Right cardiac atrium (tissue), 5 donors: ENCODE measurements at regions not wholly inside any gene's neighbourhood (a gene's known extent, or its start where the extent isn't known, plus 50 kb on each side); places are given as distances from the start of the nearest gene placed in this dataset.
A peak's percentile ranks its signal among the peaks of the same experiment; 100 is the strongest.

Source experiments
- ATAC-seq, 2 donors: fragments of 200-7000 bp; cut with Tn5 transposase; one replicate each; pipeline versions ENCODE4 v1.8.0 to v1.9.1; 2020; ENCODE audit warnings: moderate library complexity in 2 of 2, mild to moderate bottlenecking in 1 of 2
- DNase-seq, 3 donors: peaks; one replicate each; pipeline ENCODE4 v3.0.0-alpha.2; 2020
- H3K27ac ChIP-seq: one replicate; pipeline ENCODE4 v1.5.1; 2013; ENCODE audit warnings: mild to moderate bottlenecking, low read length, control low read depth, moderate library complexity
- H3K27me3 ChIP-seq: one replicate; pipeline ENCODE4 v1.6.1; 2013; ENCODE audit not compliant: control insufficient read depth, insufficient read depth
- H3K4me1 ChIP-seq: one replicate; pipeline ENCODE4 v1.6.1; 2013; ENCODE audit warnings: low read length; ENCODE audit not compliant: control insufficient read depth, insufficient read depth
- H3K4me3 ChIP-seq: one replicate; pipeline ENCODE4 v1.5.1; 2013; ENCODE audit warnings: low read length, control low read depth
- H3K9me3 ChIP-seq: one replicate; pipeline ENCODE4 v1.6.1; 2013; ENCODE audit warnings: low read length; ENCODE audit not compliant: control insufficient read depth
- WGBS: extraction: QIAGEN DNeasy Blood & Tissue Kit; methylation state at CpG from one replicate; pipeline ENCODE4 v1.1.7; 2013; 5-methylcytosine and 5-hydroxymethylcytosine counted together
- intact Hi-C, 4 donors: fragments of 100-400 bp; cut with DNase I; formaldehyde crosslinking; loops; one replicate each; pipeline versions ENCODE4 v1.11.0 to v1.14.0; 2022 to 2023
- donor health status: healthy with polysubstance abuse.
- donor health status: DM: no; HTN: yes; CAD: no.
- donor health status: DM: no; HTN: no; CAD: no.
- donor health status: DM: no; HTN: yes; CAD: no; lungs with severe emphysema.
- donor health status: DM: yes; HTN: yes; CAD: no.

DNA sequence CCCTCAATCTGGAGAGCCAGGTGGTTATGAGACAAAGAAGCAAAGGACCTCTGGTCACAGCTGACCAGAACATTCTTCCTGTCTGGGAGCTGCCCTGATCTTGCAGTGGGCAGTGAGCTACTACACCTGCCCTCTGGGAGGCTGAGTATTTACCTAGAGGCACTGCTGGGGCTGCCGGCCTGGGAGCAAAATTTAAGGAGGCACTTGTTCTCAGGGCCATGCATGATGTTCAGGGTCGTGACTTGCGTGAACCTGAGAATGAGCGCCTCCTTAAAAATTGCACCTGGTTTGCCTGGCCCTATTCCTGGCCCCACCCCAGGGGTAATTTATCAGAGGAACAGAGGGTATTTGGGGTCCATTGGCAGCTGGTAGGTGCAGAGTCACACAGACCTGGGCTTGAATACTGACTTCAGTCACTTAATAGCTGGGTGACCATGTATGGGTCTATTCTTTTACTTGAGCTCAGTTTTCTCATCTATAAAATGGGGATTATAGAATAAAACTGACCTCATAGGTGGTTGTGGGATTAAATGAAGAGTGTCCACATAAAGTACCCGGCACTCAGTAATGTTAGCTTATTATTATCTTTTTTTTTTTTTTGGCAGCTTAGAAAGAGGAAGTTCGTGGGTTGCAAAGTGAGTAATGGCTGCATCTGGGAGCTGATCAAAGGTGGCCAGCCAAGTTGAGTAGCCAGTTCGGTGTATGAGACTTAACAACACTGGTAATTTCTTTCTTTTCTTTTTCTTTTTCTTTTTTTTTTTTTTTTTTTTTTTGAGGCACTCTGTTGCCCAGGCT is 107.4 kb upstream of the MED13L start:
- DNase-seq (no peak), ATAC-seq (no peak)
- Histone ChIP-seq H3K27me3 (no peaks in the 10 kb centered on the region), H3K4me3 (no peak overlapping the region), H3K27ac (no peak overlapping the region), H3K4me1 (peaks cover 2% of the 10 kb centered on the region), H3K9me3 (no peaks in the 10 kb centered on the region)
- intact Hi-C loops, result no loop called here
- WGBS, result 65% methylated on average over 7 of the region's 7 CpGs

GRCh38 chr12:116385486-116386217 is 108.2 kb upstream of the MED13L start:
- H3K4me1 ChIP-seq, result peaks cover 2% of the 10 kb centered on the region
- H3K27me3 ChIP-seq, result no peaks in the 10 kb centered on the region
- no peak overlapping the region for H3K27ac ChIP-seq
- no peak for ATAC-seq
- peaks cover under 1% of the 10 kb centered on the region for H3K9me3 ChIP-seq
- no peak for DNase-seq
- no peak overlapping the region for H3K4me3 ChIP-seq
- WGBS, result 78% methylated on average over 21 of the region's 21 CpGs
- intact Hi-C loops, result no loop called here

DNA sequence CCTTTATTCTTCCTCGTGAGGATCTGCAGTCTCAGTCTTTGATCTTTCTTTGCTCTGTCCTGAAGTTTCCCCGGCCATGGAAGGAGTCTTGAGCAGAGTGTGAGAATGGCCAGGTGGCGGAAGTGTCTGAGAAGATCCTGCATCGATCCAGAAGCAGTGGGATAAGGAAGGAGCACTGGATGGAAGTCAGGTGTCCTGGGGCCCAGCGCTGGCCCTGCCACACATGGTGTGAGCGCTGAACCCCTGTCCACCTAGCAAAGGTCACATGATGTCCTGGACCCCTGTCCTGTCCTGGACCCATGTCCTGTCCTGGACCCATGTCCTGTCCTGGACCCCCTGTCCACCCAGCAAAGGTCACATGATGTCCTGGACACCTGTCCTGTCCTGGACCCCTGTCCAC is 111.8 kb upstream of the MED13L start:
- peaks cover 2% of the 10 kb centered on the region for H3K9me3 ChIP-seq
- no peaks in the 10 kb centered on the region for H3K27me3 ChIP-seq
- intact Hi-C loops, result no loop called here
- 86% methylated on average over 6 of the region's 6 CpGs for WGBS
- no peak overlapping the region for H3K4me3 ChIP-seq
- ATAC-seq (no peak), DNase-seq (no peak)
- H3K27ac ChIP-seq, result no peak overlapping the region
- no peaks in the 10 kb centered on the region for H3K4me1 ChIP-seq

- Histone ChIP-seq H3K9me3 (peaks cover 2% of the 10 kb centered on the region), H3K4me3 (no peak overlapping the region), H3K27me3 (no peaks in the 10 kb centered on the region), H3K4me1 (no peaks in the 10 kb centered on the region), H3K27ac (no peak overlapping the region)
- WGBS, result 46% methylated on average over 5 of the region's 5 CpGs
- peak; percentile 76 to 78 for ATAC-seq
- DNase-seq, result no peak
- intact Hi-C loops, result no loop called here
These were observed 112.5 kb upstream of the MED13L start for GRCh38 chr12:116389990-116390389.

- peaks cover 2% of the 10 kb centered on the region for H3K9me3 ChIP-seq
- H3K4me3 ChIP-seq, result no peak overlapping the region
- no peaks in the 10 kb centered on the region for H3K27me3 ChIP-seq
- no peak overlapping the region for H3K27ac ChIP-seq
- 91% methylated on average over 6 of the region's 6 CpGs for WGBS
- no peaks in the 10 kb centered on the region for H3K4me1 ChIP-seq
- ATAC-seq, result no peak
- DNase-seq, result peak in 1 of 3 donors; percentile 2
- intact Hi-C loops, result no loop called here
These were observed 113.2 kb upstream of the MED13L start for GRCh38 chr12:116390401-116391335.

- intact Hi-C loops, result no loop called here
- Histone ChIP-seq H3K4me1 (no peaks in the 10 kb centered on the region), H3K9me3 (peaks cover 2% of the 10 kb centered on the region), H3K4me3 (no peak overlapping the region), H3K27ac (no peak overlapping the region), H3K27me3 (no peaks in the 10 kb centered on the region)
- DNase-seq (no peak), ATAC-seq (no peak)
- WGBS, result 93% methylated on average over 3 of the region's 3 CpGs
These were observed 114.0 kb upstream of the MED13L start for GRCh38 chr12:116391501-116391900.

- ATAC-seq, result no peak
- intact Hi-C loops, result no loop called here
- H3K27me3 ChIP-seq, result no peaks in the 10 kb centered on the region
- H3K4me3 ChIP-seq, result no peak overlapping the region
- no peak for DNase-seq
- H3K4me1 ChIP-seq, result no peaks in the 10 kb centered on the region
- no peak overlapping the region for H3K27ac ChIP-seq
- H3K9me3 ChIP-seq, result peaks cover 2% of the 10 kb centered on the region
- 78% methylated on average over 6 of the region's 6 CpGs for WGBS
These were observed 114.6 kb upstream of the MED13L start for GRCh38 chr12:116392061-116392460.

DNA sequence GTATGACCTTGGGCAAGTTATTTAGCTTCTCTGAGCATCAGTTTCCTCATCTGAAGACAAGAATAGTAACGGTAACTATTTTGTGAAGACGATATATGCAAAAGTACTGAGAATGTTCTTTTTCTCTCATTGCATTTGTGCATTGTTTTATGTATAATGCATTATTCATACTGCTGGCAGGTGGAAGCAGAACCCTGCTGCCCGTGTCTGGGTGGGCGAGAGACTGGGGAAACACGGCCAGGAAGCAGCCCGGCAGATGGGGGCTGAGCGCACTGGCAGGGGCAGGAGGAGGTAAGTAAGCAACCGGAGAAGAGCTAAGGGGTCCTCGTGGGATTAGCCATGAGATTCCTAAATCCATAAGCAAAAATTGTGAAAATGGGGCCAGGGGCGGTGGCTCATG is 115.8 kb upstream of the MED13L start:
- intact Hi-C loops, result no loop called here
- DNase-seq, result no peak
- Histone ChIP-seq H3K4me1 (no peaks in the 10 kb centered on the region), H3K9me3 (peaks cover 2% of the 10 kb centered on the region), H3K4me3 (no peak overlapping the region), H3K27me3 (no peaks in the 10 kb centered on the region), H3K27ac (no peak overlapping the region)
- WGBS, result 73% methylated on average over 10 of the region's 10 CpGs
- no peak for ATAC-seq

DNA sequence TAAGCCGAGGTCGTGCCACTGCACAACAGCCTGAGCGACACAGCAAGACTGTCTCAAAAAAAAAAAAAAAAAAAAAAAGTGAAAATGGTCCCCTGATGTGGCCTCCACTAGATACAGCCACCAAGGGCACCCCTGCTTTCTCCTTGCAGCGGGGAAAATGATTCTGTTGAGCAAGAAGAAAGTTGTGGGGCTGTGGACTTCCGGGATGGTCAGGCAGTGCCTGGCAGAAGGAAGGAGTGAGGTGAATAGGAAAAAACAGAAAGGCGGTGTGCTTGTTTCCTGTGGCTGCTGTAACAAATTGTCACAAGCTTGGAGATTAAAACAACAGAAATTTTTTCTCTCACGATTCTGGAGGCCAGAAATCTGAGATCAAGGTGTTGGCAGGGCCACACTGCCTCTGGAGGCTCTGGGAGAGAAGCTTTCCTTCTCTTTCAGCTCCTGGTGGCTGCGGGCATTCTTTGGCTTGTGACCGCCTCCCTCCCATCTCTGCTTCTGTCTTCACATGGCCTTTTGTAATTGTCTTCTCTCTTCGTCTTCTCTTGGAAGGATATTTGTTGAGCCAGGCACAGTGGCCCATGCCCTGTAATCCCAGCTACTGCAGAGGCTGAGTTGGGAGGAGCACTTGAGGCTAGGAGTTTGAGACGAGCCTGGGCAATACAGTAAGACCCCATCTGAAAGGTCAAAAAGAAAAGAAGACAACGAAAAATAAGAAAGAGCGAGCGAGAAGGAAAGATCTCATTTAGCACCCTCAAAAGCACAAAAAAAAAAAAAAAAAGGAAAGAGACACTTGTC is 116.6 kb upstream of the MED13L start:
- DNase-seq (no peak), ATAC-seq (no peak)
- Histone ChIP-seq H3K4me1 (no peaks in the 10 kb centered on the region), H3K27ac (no peak overlapping the region), H3K27me3 (no peaks in the 10 kb centered on the region), H3K9me3 (peaks cover 2% of the 10 kb centered on the region), H3K4me3 (no peak overlapping the region)
- WGBS, result 87% methylated on average over 14 of the region's 14 CpGs
- intact Hi-C loops, result no loop called here

DNA sequence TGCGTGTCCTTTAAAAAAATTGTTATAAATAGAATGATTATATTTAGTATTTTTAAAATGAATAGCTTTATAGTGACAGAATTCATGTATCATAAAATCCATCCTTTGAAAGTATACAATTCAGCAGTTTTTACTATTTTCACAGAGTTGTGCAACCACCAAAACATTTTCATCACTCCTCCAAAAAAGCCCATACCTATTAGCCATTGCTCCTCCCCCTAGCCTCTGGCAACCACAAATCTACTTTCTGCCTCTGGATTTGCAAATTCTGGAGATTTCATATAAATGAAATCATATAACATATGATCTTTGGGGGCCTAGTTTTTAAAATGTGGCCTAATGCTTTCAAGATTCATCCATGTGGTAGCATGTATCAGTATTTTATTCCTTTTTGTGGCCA is 117.9 kb upstream of the MED13L start:
- peaks cover 2% of the 10 kb centered on the region for H3K9me3 ChIP-seq
- H3K4me1 ChIP-seq, result no peaks in the 10 kb centered on the region
- intact Hi-C loops, result no loop called here
- 43% methylated on average over 1 of the region's 1 CpG for WGBS
- ATAC-seq (no peak), DNase-seq (no peak)
- no peaks in the 10 kb centered on the region for H3K27me3 ChIP-seq
- H3K27ac ChIP-seq, result no peak overlapping the region
- H3K4me3 ChIP-seq, result no peak overlapping the region
